OCI-LY1 (cell line): ENCODE measurements at regions not wholly inside any gene's neighbourhood (a gene's known extent, or its start where the extent isn't known, plus 50 kb on each side); places are given as distances from the start of the nearest gene placed in this dataset.

ENCODE experiments used
- H2AFZ ChIP-seq: fragments of 200-600 bp; sonication (generic), shearing (Covaris generic); 2 replicates; pipeline ENCODE4 v1.6.0; 2014; ENCODE audit warnings: antibody characterized with exemption, mild to moderate bottlenecking, low read length
- H3F3A ChIP-seq: fragments of 200-600 bp; sonication (generic), shearing (Covaris generic); 2 replicates; pipeline ENCODE4 v1.6.0; 2014; ENCODE audit warnings: mild to moderate bottlenecking, antibody characterized with exemption, low read length, moderate library complexity; ENCODE audit not compliant: insufficient read depth
- H3K27ac ChIP-seq: fragments of 200-600 bp; sonication (generic); 2 replicates; pipeline ENCODE4 v1.5.1; 2014; ENCODE audit warnings: low read length, mixed run types, mild to moderate bottlenecking, low read depth; ENCODE audit not compliant: poor library complexity, severe bottlenecking
- H3K27me3 ChIP-seq: fragments of 200-600 bp; sonication (generic); 2 replicates; pipeline ENCODE4 v1.6.0; 2014; ENCODE audit warnings: antibody characterized with exemption, mild to moderate bottlenecking, low read length, moderate library complexity; ENCODE audit not compliant: insufficient read depth
- H3K36me3 ChIP-seq: fragments of 200-600 bp; sonication (generic); 2 replicates; pipeline ENCODE4 v1.6.1; 2014; ENCODE audit warnings: mild to moderate bottlenecking, antibody characterized with exemption, low read length, moderate library complexity, mixed read lengths; ENCODE audit not compliant: insufficient read depth
- H3K4me1 ChIP-seq: fragments of 200-600 bp; sonication (generic); 2 replicates; pipeline ENCODE4 v1.5.1; 2014; ENCODE audit warnings: mild to moderate bottlenecking, low read length, moderate library complexity; ENCODE audit not compliant: insufficient read depth, severe bottlenecking
- H3K4me2 ChIP-seq: fragments of 200-600 bp; sonication (generic), shearing (Covaris generic); 2 replicates; pipeline ENCODE4 v1.6.1; 2014; ENCODE audit warnings: low read length
- H3K4me3 ChIP-seq: fragments of 200-600 bp; sonication (generic); 2 replicates; pipeline ENCODE4 v1.5.1; 2014; ENCODE audit warnings: low read length, low read depth, mild to moderate bottlenecking, mixed read lengths; ENCODE audit not compliant: poor library complexity, severe bottlenecking
- H3K79me2 ChIP-seq: fragments of 200-600 bp; shearing (Covaris generic); 2 replicates; pipeline ENCODE4 v1.6.1; 2016; ENCODE audit warnings: mixed run types, low read length, mixed read lengths; ENCODE audit not compliant: insufficient read depth
- H3K9ac ChIP-seq: fragments of 200-600 bp; sonication (generic), shearing (Covaris generic); 2 replicates; pipeline ENCODE4 v1.6.1; 2014; ENCODE audit warnings: mild to moderate bottlenecking, low read length, mixed read lengths
- H3K9me2 ChIP-seq: fragments of 200-600 bp; sonication (generic), shearing (Covaris generic); 2 replicates; pipeline ENCODE4 v1.6.1; 2014; ENCODE audit warnings: low read depth, mild to moderate bottlenecking, low read length, mixed read lengths
- H3K9me3 ChIP-seq: fragments of 200-600 bp; shearing (Covaris generic); 2 replicates; pipeline ENCODE4 v1.6.1; 2014; ENCODE audit warnings: low read length, mixed read lengths
- H4K20me1 ChIP-seq: fragments of 200-600 bp; sonication (generic), shearing (Covaris generic); 2 replicates; pipeline ENCODE4 v1.6.0; 2016; ENCODE audit warnings: mild to moderate bottlenecking, low read length; ENCODE audit not compliant: insufficient read depth
- CTCF ChIP-seq: fragments of 200-600 bp; sonication (generic), shearing (Covaris generic); IDR thresholded peaks from 2 replicates; pipeline ENCODE4 v1.5.1; 2017; ENCODE audit warnings: mild to moderate bottlenecking, antibody characterized with exemption, low read length, moderate library complexity, mixed read lengths
- EZH2 ChIP-seq: fragments of 200-600 bp; sonication (generic), shearing (Covaris generic); IDR thresholded peaks from 2 replicates; pipeline ENCODE4 v1.8.0; 2017; ENCODE audit warnings: borderline replicate concordance, mixed run types, mild to moderate bottlenecking, antibody characterized with exemption, low read length, moderate library complexity, mixed read lengths

GRCh38 chr11:129720994-129721393 lies 94.7 kb upstream of the TMEM45B start:
- Histone ChIP-seq H3F3A (no peaks in the 10 kb centered on the region), H3K27me3 (no peaks in the 10 kb centered on the region), H3K9me2 (no peaks in the 10 kb centered on the region), H2AFZ (no peak overlapping the region), H3K36me3 (no peaks in the 10 kb centered on the region), H3K79me2 (no peaks in the 10 kb centered on the region), H4K20me1 (no peaks in the 10 kb centered on the region), H3K27ac (no peak overlapping the region), H3K4me3 (no peak overlapping the region), H3K9ac (no peak overlapping the region), H3K4me1 (no peaks in the 10 kb centered on the region), H3K4me2 (no peak overlapping the region), H3K9me3 (no peaks in the 10 kb centered on the region)
- TF ChIP-seq CTCF (no peak), EZH2 (no peak)

- no peaks in the 10 kb centered on the region for H3F3A ChIP-seq
- H4K20me1 ChIP-seq: no peaks in the 10 kb centered on the region
- no peak overlapping the region for H3K4me3 ChIP-seq
- H3K27me3 ChIP-seq: no peaks in the 10 kb centered on the region
- no peaks in the 10 kb centered on the region for H3K9me3 ChIP-seq
- no peak overlapping the region for H3K27ac ChIP-seq
- H3K79me2 ChIP-seq: no peaks in the 10 kb centered on the region
- no peaks in the 10 kb centered on the region for H3K36me3 ChIP-seq
- no peak overlapping the region for H3K9ac ChIP-seq
- H3K4me2 ChIP-seq: no peak overlapping the region
- no peak overlapping the region for H2AFZ ChIP-seq
- no peaks in the 10 kb centered on the region for H3K9me2 ChIP-seq
- TF ChIP-seq CTCF: no peak
- TF ChIP-seq EZH2: no peak
- H3K4me1 ChIP-seq: no peaks in the 10 kb centered on the region
These were observed 94.0 kb upstream of the TMEM45B start for GRCh38 chr11:129721685-129722084.

GRCh38 chr11:129722529-129722928 lies 93.1 kb upstream of the TMEM45B start:
- no peaks in the 10 kb centered on the region for H3F3A ChIP-seq
- no peaks in the 10 kb centered on the region for H3K4me1 ChIP-seq
- no peaks in the 10 kb centered on the region for H3K9me2 ChIP-seq
- no peak overlapping the region for H3K27ac ChIP-seq
- H3K9ac ChIP-seq: no peak overlapping the region
- no peak for TF ChIP-seq EZH2
- TF ChIP-seq CTCF: no peak
- no peak overlapping the region for H2AFZ ChIP-seq
- H3K79me2 ChIP-seq: no peaks in the 10 kb centered on the region
- H3K4me2 ChIP-seq: no peak overlapping the region
- H3K9me3 ChIP-seq: no peaks in the 10 kb centered on the region
- H3K36me3 ChIP-seq: no peaks in the 10 kb centered on the region
- H3K4me3 ChIP-seq: no peak overlapping the region
- H4K20me1 ChIP-seq: no peaks in the 10 kb centered on the region
- H3K27me3 ChIP-seq: no peaks in the 10 kb centered on the region
